TTC549 (cell line): ENCODE measurements at regions not wholly inside any gene's neighbourhood (a gene's known extent, or its start where the extent isn't known, plus 50 kb on each side); places are given as distances from the start of the nearest gene placed in this dataset.

Experiments
- FAIRE-seq: peaks from 2 replicates; lab custom pipeline; 2012; peaks lifted over from hg19 to GRCh38; lab: Jason Lieb, UNC

- no peak for FAIRE-seq
These were observed 305.1 kb downstream of the MAP2K6 start for GRCh38 chr17:69719474-69720048.

- no peak for FAIRE-seq
These were observed 308.0 kb downstream of the MAP2K6 start for GRCh38 chr17:69722518-69722917.

GRCh38 chr17:69723316-69723715 lies 308.8 kb downstream of the MAP2K6 start:
- FAIRE-seq = no peak

- FAIRE-seq = no peak
These were observed 309.2 kb downstream of the MAP2K6 start for GRCh38 chr17:69723741-69724140.

- no peak for FAIRE-seq
These were observed 309.7 kb downstream of the MAP2K6 start for GRCh38 chr17:69724238-69724637.

- no peak for FAIRE-seq
These were observed 310.6 kb downstream of the MAP2K6 start for GRCh38 chr17:69725146-69725545.

GRCh38 chr17:69728816-69729215 lies 314.3 kb downstream of the MAP2K6 start:
- FAIRE-seq = no peak

- FAIRE-seq = no peak
These were observed 315.4 kb downstream of the MAP2K6 start for GRCh38 chr17:69729944-69730343.

GRCh38 chr17:69732272-69732918 lies 317.9 kb downstream of the MAP2K6 start:
- FAIRE-seq = no peak

GRCh38 chr17:69733171-69734012 lies 318.9 kb downstream of the MAP2K6 start:
- no peak for FAIRE-seq

GRCh38 chr17:69734656-69735055 lies 320.2 kb downstream of the MAP2K6 start:
- FAIRE-seq = no peak

GRCh38 chr17:69735285-69735684 lies 320.8 kb downstream of the MAP2K6 start:
- FAIRE-seq = no peak

- FAIRE-seq = no peak
These were observed 328.6 kb downstream of the MAP2K6 start for GRCh38 chr17:69743091-69743490.

GRCh38 chr17:69744512-69745070 lies 330.1 kb downstream of the MAP2K6 start:
- FAIRE-seq = no peak

- no peak for FAIRE-seq
These were observed 325.1 kb upstream of the KCNJ16 start for GRCh38 chr17:69749911-69750310.

- FAIRE-seq = no peak
These were observed 317.2 kb upstream of the KCNJ16 start for GRCh38 chr17:69757688-69758430.

- FAIRE-seq = no peak
These were observed 314.5 kb upstream of the KCNJ16 start for GRCh38 chr17:69760562-69760961.

- FAIRE-seq = no peak
These were observed 314.0 kb upstream of the KCNJ16 start for GRCh38 chr17:69761011-69761410.

- no peak for FAIRE-seq
These were observed 313.2 kb upstream of the KCNJ16 start for GRCh38 chr17:69761767-69762321.

GRCh38 chr17:69762359-69762758 lies 312.7 kb upstream of the KCNJ16 start:
- no peak for FAIRE-seq

GRCh38 chr17:69762766-69763165 lies 312.3 kb upstream of the KCNJ16 start:
- FAIRE-seq = no peak

GRCh38 chr17:69763503-69763902 lies 311.5 kb upstream of the KCNJ16 start:
- FAIRE-seq = no peak
